Gastrocnemius medialis (tissue), 4 donors: ENCODE measurements at regions not wholly inside any gene's neighbourhood (a gene's known extent, or its start where the extent isn't known, plus 50 kb on each side); places are given as distances from the start of the nearest gene placed in this dataset.

Source experiments
- ATAC-seq, 2 donors: fragments of 150-250 bp; one replicate each; pipeline ENCODE4 v1.9.1; 2016
- DNase-seq, 2 donors: peaks; one replicate each; pipeline ENCODE4 v3.0.0-alpha.2; 2019
- H3K27ac ChIP-seq, 4 donors: fragments of 200-600 bp; sonication (generic); 1 replicate in 1 of 4; 2 replicates in 3 of 4; pipeline ENCODE4 v1.5.1; 2016 to 2018; ENCODE audit warnings: mild to moderate bottlenecking in 2 of 4, moderate library complexity in 1 of 4
- H3K27me3 ChIP-seq, 3 donors: fragments of 200-600 bp; sonication (generic) in 2 of 3; 1 replicate in 1 of 3; 2 replicates in 2 of 3; pipeline versions ENCODE4 v1.5.1 to v1.6.0; 2016 to 2019; ENCODE audit warnings: mild to moderate bottlenecking in 1 of 3, moderate library complexity in 1 of 3
- H3K36me3 ChIP-seq, 2 donors: fragments of 200-600 bp; sonication (generic) in 1 of 2; one replicate each; pipeline ENCODE4 v1.5.1; 2017 to 2018
- H3K4me1 ChIP-seq, 2 donors: fragments of 200-600 bp; sonication (generic) in 1 of 2; one replicate each; pipeline ENCODE4 v1.5.1; 2016 to 2017; ENCODE audit warnings: mild to moderate bottlenecking in 2 of 2
- H3K4me3 ChIP-seq, 4 donors: fragments of 200-600 bp; sonication (generic) in 3 of 4; 1 replicate in 1 of 4; 2 replicates in 3 of 4; pipeline ENCODE4 v1.5.1; 2016 to 2019; ENCODE audit warnings: mild to moderate bottlenecking in 2 of 4
- H3K9me3 ChIP-seq, 3 donors: fragments of 200-600 bp; sonication (generic) in 2 of 3; 1 replicate in 1 of 3; 2 replicates in 2 of 3; pipeline ENCODE4 v1.5.1; 2016 to 2019
- POLR2A ChIP-seq, 2 donors: fragments of 450-650 bp; IDR thresholded peaks; one replicate each; pipeline ENCODE4 v1.6.1; 2017; ENCODE audit warnings: antibody characterized with exemption in 2 of 2, mild to moderate bottlenecking in 2 of 2, moderate library complexity in 2 of 2
- in situ Hi-C, 4 donors: fragments of 200-750 bp; cut with MboI; loops; one replicate each; pipeline versions ENCODE4 v1.15.0 to v1.8.0; 2017; ENCODE audit warnings: low sequenced_read_pairs in 4 of 4
- intact Hi-C: fragments of 100-400 bp; cut with DNase I; formaldehyde crosslinking; loops from one replicate; pipeline ENCODE4 v1.15.1; 2023; ENCODE audit warnings: low total_unique reads
- TF ChIP-seq, protein P1 (sequence below), 5 experiments: fragments of 450-650 bp in 3 of 5; fragments of 200-600 bp in 2 of 5; sonication (generic) in 2 of 5; IDR thresholded peaks in 4 of 5; conservative IDR thresholded peaks in 1 of 5; 1 replicate in 4 of 5; 2 replicates in 1 of 5; pipeline ENCODE4 v1.5.1; 2016 to 2019; ENCODE audit warnings: antibody characterized with exemption in 5 of 5, mild to moderate bottlenecking in 3 of 5, moderate library complexity in 3 of 5

GRCh38 chr14:87468531-87468930, 524.5 kb downstream of the GALC start:
- no peak overlapping the region for H3K4me3 ChIP-seq
- no peaks in the 10 kb centered on the region for H3K4me1 ChIP-seq
- in situ Hi-C loops: no loop called here
- no peaks in the 10 kb centered on the region for H3K36me3 ChIP-seq
- intact Hi-C loops: no loop called here
- H3K27ac ChIP-seq: no peak overlapping the region
- no peaks in the 10 kb centered on the region for H3K9me3 ChIP-seq
- ATAC-seq (no peak), DNase-seq (no peak)
- no peaks in the 10 kb centered on the region for H3K27me3 ChIP-seq
- TF ChIP-seq, protein P1, sequence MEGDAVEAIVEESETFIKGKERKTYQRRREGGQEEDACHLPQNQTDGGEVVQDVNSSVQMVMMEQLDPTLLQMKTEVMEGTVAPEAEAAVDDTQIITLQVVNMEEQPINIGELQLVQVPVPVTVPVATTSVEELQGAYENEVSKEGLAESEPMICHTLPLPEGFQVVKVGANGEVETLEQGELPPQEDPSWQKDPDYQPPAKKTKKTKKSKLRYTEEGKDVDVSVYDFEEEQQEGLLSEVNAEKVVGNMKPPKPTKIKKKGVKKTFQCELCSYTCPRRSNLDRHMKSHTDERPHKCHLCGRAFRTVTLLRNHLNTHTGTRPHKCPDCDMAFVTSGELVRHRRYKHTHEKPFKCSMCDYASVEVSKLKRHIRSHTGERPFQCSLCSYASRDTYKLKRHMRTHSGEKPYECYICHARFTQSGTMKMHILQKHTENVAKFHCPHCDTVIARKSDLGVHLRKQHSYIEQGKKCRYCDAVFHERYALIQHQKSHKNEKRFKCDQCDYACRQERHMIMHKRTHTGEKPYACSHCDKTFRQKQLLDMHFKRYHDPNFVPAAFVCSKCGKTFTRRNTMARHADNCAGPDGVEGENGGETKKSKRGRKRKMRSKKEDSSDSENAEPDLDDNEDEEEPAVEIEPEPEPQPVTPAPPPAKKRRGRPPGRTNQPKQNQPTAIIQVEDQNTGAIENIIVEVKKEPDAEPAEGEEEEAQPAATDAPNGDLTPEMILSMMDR (IDR thresholded peaks at IDR 0.05 in 4 of 5, conservative IDR thresholded peaks at IDR 0.05 in 1 of 5): no peak
- no peak for TF ChIP-seq POLR2A (IDR thresholded peaks at IDR 0.05)

DNA sequence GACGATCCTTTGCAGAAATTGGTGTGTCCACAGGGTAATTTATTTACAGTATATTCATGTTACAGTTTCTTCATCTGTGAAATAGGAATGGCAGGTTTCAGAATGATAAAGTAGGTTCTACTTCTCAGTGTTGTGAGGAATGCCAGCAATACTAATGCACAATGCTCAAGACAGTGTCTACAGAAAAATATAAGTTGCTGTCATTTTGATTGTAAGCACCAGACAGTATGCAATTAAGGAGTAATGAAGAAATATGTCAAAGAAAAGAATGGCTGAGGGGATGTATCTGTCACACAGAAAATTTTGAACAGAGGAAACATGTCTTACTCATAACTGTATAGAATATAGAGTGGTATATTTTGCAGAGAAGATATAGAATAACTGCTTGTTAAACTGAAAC, 525.4 kb downstream of the GALC start:
- Histone ChIP-seq H3K36me3 (no peaks in the 10 kb centered on the region), H3K4me3 (no peak overlapping the region), H3K4me1 (no peaks in the 10 kb centered on the region), H3K9me3 (no peaks in the 10 kb centered on the region), H3K27ac (no peak overlapping the region), H3K27me3 (no peaks in the 10 kb centered on the region)
- intact Hi-C loops: no loop called here
- TF ChIP-seq, protein P1 (IDR thresholded peaks at IDR 0.05 in 4 of 5, conservative IDR thresholded peaks at IDR 0.05 in 1 of 5): no peak
- TF ChIP-seq POLR2A (IDR thresholded peaks at IDR 0.05): no peak
- in situ Hi-C loops: no loop called here
- ATAC-seq: no peak
- no peak for DNase-seq

DNA sequence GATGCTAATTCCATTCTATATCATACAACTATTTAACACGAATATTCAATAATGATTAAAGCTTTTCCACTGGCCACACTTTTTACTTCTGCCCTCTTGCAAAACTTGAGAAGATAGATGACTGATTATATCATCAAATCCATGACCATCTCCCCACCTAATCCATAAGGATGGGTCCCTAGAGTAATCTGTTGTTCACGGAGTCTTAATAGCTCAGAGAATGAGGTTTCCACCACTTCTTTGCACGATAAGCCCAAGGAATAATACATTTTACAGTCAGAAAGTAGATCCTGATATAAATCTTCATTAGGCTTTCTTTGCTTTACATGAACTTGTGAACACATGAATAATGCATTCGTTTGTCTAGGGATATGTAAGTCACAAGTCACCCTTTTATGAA, 527.2 kb downstream of the GALC start:
- in situ Hi-C loops: no loop called here
- no peak for ATAC-seq
- DNase-seq: no peak
- TF ChIP-seq, protein P1 (IDR thresholded peaks at IDR 0.05 in 4 of 5, conservative IDR thresholded peaks at IDR 0.05 in 1 of 5): no peak
- no peak for TF ChIP-seq POLR2A (IDR thresholded peaks at IDR 0.05)
- no peaks in the 10 kb centered on the region for H3K27me3 ChIP-seq
- no peak overlapping the region for H3K27ac ChIP-seq
- no peak overlapping the region for H3K4me3 ChIP-seq
- no peaks in the 10 kb centered on the region for H3K4me1 ChIP-seq
- intact Hi-C loops: no loop called here
- H3K9me3 ChIP-seq: no peaks in the 10 kb centered on the region
- no peaks in the 10 kb centered on the region for H3K36me3 ChIP-seq

GRCh38 chr14:87461704-87462103, 531.3 kb downstream of the GALC start:
- Histone ChIP-seq H3K36me3 (no peaks in the 10 kb centered on the region), H3K4me3 (no peak overlapping the region), H3K4me1 (no peaks in the 10 kb centered on the region), H3K27me3 (no peaks in the 10 kb centered on the region), H3K9me3 (no peaks in the 10 kb centered on the region), H3K27ac (no peak overlapping the region)
- intact Hi-C loops (no loop called here), in situ Hi-C loops (no loop called here)
- ATAC-seq (no peak), DNase-seq (no peak)
- TF ChIP-seq, protein P1 (IDR thresholded peaks at IDR 0.05 in 4 of 5, conservative IDR thresholded peaks at IDR 0.05 in 1 of 5): no peak
- TF ChIP-seq POLR2A (IDR thresholded peaks at IDR 0.05): no peak

- DNase-seq (no peak), ATAC-seq (no peak)
- no peak overlapping the region for H3K27ac ChIP-seq
- TF ChIP-seq POLR2A (IDR thresholded peaks at IDR 0.05): no peak
- TF ChIP-seq, protein P1 (IDR thresholded peaks at IDR 0.05 in 4 of 5, conservative IDR thresholded peaks at IDR 0.05 in 1 of 5): no peak
- no peaks in the 10 kb centered on the region for H3K27me3 ChIP-seq
- H3K9me3 ChIP-seq: no peaks in the 10 kb centered on the region
- H3K4me3 ChIP-seq: peak overlapping the region in 1 of 4 donors; percentile 0
- no peaks in the 10 kb centered on the region for H3K36me3 ChIP-seq
- no peaks in the 10 kb centered on the region for H3K4me1 ChIP-seq
- intact Hi-C loops (no loop called here), in situ Hi-C loops (no loop called here)
Measured at GRCh38 chr14:87457720-87458119, 535.3 kb downstream of the GALC start.
